B cell (primary cell): ENCODE measurements at regions not wholly inside any gene's neighbourhood (a gene's known extent, or its start where the extent isn't known, plus 50 kb on each side); places are given as distances from the start of the nearest gene placed in this dataset.

Source experiments
- ATAC-seq: fragments of 200-7000 bp; cut with Tn5 transposase; one replicate; pipeline ENCODE4 v1.10.0; 2021; ENCODE audit warnings: low read depth, mild to moderate bottlenecking, moderate number of reproducible peaks, moderate library complexity
- CTCF ChIA-PET: fragments of 350-600 bp; sonication (Branson Sonifier 250); formaldehyde crosslinking; loops from one replicate; lab custom pipeline; 2021; ENCODE audit warnings: antibody characterized with exemption, inconsistent platforms; lab: Charles Lee
- POLR2A ChIA-PET: fragments of 350-600 bp; sonication (Branson Sonifier 250); formaldehyde crosslinking; loops from one replicate; lab custom pipeline; 2021; ENCODE audit warnings: antibody characterized with exemption; lab: Charles Lee
- DNase-seq: peaks from one replicate; pipeline ENCODE4 v3.0.0; 2013
- H2AFZ ChIP-seq: 2 replicates; pipeline ENCODE4 v1.6.1; 2012; ENCODE audit warnings: mild to moderate bottlenecking, low read depth, low read length; ENCODE audit not compliant: insufficient read depth, poor library complexity, severe bottlenecking
- H3K27ac ChIP-seq, 2 donors: 1 replicate in 1 of 2; 2 replicates in 1 of 2; pipeline ENCODE4 v1.5.1; 2012 to 2013; ENCODE audit warnings: low read length in 2 of 2, mild to moderate bottlenecking in 2 of 2, moderate library complexity in 1 of 2
- H3K27me3 ChIP-seq, 4 experiments: fragments of 200-600 bp in 1 of 4; sonication (generic) in 1 of 4; replicated peaks in 1 of 4; 1 replicate in 2 of 4; 2 replicates in 2 of 4; pipeline versions ENCODE4 v1.6.1 to v1.7.0; 2013 to 2016; ENCODE audit warnings: low read length in 3 of 4, mild to moderate bottlenecking in 2 of 4, mixed read lengths in 1 of 4, moderate library complexity in 1 of 4; ENCODE audit not compliant: insufficient read depth in 4 of 4, control insufficient read depth in 3 of 4; ENCODE audit errors: control extremely low read depth in 1 of 4
- H3K36me3 ChIP-seq, 2 experiments: replicated peaks in 1 of 2; 1 replicate in 1 of 2; 2 replicates in 1 of 2; pipeline versions ENCODE4 v1.6.1 to v1.7.1; 2013; ENCODE audit warnings: low read length in 1 of 2; ENCODE audit not compliant: insufficient read depth in 2 of 2, control insufficient read depth in 1 of 2; ENCODE audit errors: control extremely low read depth in 1 of 2, extremely low read depth in 1 of 2
- H3K4me1 ChIP-seq, 2 donors: fragments of 200-600 bp in 1 of 2; sonication (generic) in 1 of 2; 1 replicate in 1 of 2; 2 replicates in 1 of 2; pipeline versions ENCODE4 v1.5.1 to v1.6.1; 2013 to 2017; ENCODE audit warnings: low read length in 2 of 2; ENCODE audit not compliant: control insufficient read depth in 2 of 2, insufficient read depth in 2 of 2
- H3K4me2 ChIP-seq: replicated peaks from 2 replicates; pipeline ENCODE3; 2012; ENCODE audit warnings: mild to moderate bottlenecking, low read depth, low read length; ENCODE audit not compliant: poor library complexity, severe bottlenecking
- H3K4me3 ChIP-seq, 5 experiments: fragments of 200-600 bp in 1 of 5; sonication (generic) in 1 of 5; 1 replicate in 3 of 5; 2 replicates in 2 of 5; pipeline versions ENCODE4 v1.5.1 to v1.7.0; 2011 to 2016; ENCODE audit warnings: low read length in 4 of 5, mild to moderate bottlenecking in 4 of 5, low read depth in 2 of 5, control low read depth in 1 of 5, moderate library complexity in 1 of 5; ENCODE audit not compliant: insufficient read depth in 1 of 5; ENCODE audit errors: control extremely low read depth in 1 of 5, extremely low read depth in 1 of 5
- H3K79me2 ChIP-seq: fragments of 200-600 bp; sonication (generic); one replicate; pipeline ENCODE4 v1.6.0; 2016; ENCODE audit warnings: low read length; ENCODE audit not compliant: control insufficient read depth, insufficient read depth
- H3K9ac ChIP-seq: fragments of 200-600 bp; sonication (generic); 2 replicates; pipeline ENCODE4 v1.6.1; 2017; ENCODE audit warnings: mild to moderate bottlenecking, low read length, moderate library complexity
- H3K9me3 ChIP-seq, 3 donors: one replicate each; pipeline versions ENCODE4 v1.6.1 to v1.7.1; 2013; ENCODE audit warnings: low read length in 2 of 3; ENCODE audit not compliant: control insufficient read depth in 2 of 3, insufficient read depth in 1 of 3; ENCODE audit errors: control extremely low read depth in 1 of 3
- H4K20me1 ChIP-seq: 2 replicates; pipeline ENCODE4 v1.6.0; 2012; ENCODE audit warnings: mild to moderate bottlenecking, low read length; ENCODE audit not compliant: insufficient read depth, control insufficient read depth, poor library complexity, severe bottlenecking
- H3K27ac Mint-ChIP-seq: one replicate; pipeline ENCODE4 v1.8.0; 2021; ENCODE audit warnings: mixed read lengths
- H3K27me3 Mint-ChIP-seq: one replicate; pipeline ENCODE4 v1.8.0; 2021; ENCODE audit warnings: mixed read lengths
- H3K4me1 Mint-ChIP-seq: one replicate; pipeline ENCODE4 v1.8.0; 2021; ENCODE audit warnings: mixed read lengths
- H3K4me3 Mint-ChIP-seq: one replicate; pipeline ENCODE4 v1.8.0; 2021; ENCODE audit warnings: mixed read lengths
- H3K9me3 Mint-ChIP-seq: one replicate; pipeline ENCODE4 v1.8.0; 2022; ENCODE audit warnings: mixed read lengths; ENCODE audit not compliant: insufficient read depth
- CTCF ChIP-seq: fragments of 200-600 bp; IDR thresholded peaks from one replicate; pipeline ENCODE4 v1.8.0; 2022; ENCODE audit warnings: antibody characterized with exemption, mild to moderate bottlenecking
- EZH2 ChIP-seq: IDR thresholded peaks from 2 replicates; pipeline ENCODE4 v1.6.1; 2012; ENCODE audit warnings: borderline replicate concordance, low read depth, mild to moderate bottlenecking, moderate library complexity, low read length; ENCODE audit not compliant: insufficient read depth, poor library complexity, severe bottlenecking
- WGBS: methylation state at CpG from one replicate; pipeline ENCODE4 v1.1.5; 2013; ENCODE audit warnings: missing lambda C conversion rate; ENCODE audit not compliant: insufficient coverage; 5-methylcytosine and 5-hydroxymethylcytosine counted together
- intact Hi-C: fragments of 100-400 bp; cut with micrococcal nuclease; formaldehyde crosslinking; loops from one replicate; pipeline ENCODE4 v1.10.0; 2022

- intact Hi-C loops = no loop called here
- no peaks in the 10 kb centered on the region for H4K20me1 ChIP-seq
- no peaks in the 10 kb centered on the region for H3K4me1 ChIP-seq
- no peak for DNase-seq
- H3K9me3 Mint-ChIP-seq = peaks cover 3% of the 10 kb centered on the region
- H3K36me3 ChIP-seq = no peaks in the 10 kb centered on the region
- H3K4me1 Mint-ChIP-seq = no peaks in the 10 kb centered on the region
- H2AFZ ChIP-seq = no peak overlapping the region
- CTCF ChIA-PET = no interaction called here
- no peak overlapping the region for H3K9ac ChIP-seq
- no peaks in the 10 kb centered on the region for H3K79me2 ChIP-seq
- H3K27ac ChIP-seq = no peak overlapping the region
- H3K27ac Mint-ChIP-seq = no peak overlapping the region
- H3K4me2 ChIP-seq = no peak overlapping the region
- WGBS = no CpG with 5 or more reads among the region's 2 CpGs
- no peak overlapping the region for H3K4me3 ChIP-seq
- peaks cover 0 to 3% (median 0%) of the 10 kb centered on the region in 3 donors for H3K9me3 ChIP-seq
- TF ChIP-seq CTCF (no peak), EZH2 (no peak)
- no peaks in the 10 kb centered on the region for H3K27me3 ChIP-seq
- no peak overlapping the region for H3K4me3 Mint-ChIP-seq
- no peaks in the 10 kb centered on the region for H3K27me3 Mint-ChIP-seq
- no peak for ATAC-seq
- POLR2A ChIA-PET = no interaction called here
Measured at GRCh38 chr13:53474878-53475277, 446.3 kb downstream of the OLFM4 start.

- Histone ChIP-seq H3K36me3 (no peaks in the 10 kb centered on the region), H3K4me2 (no peak overlapping the region), H3K9me3 (no peaks in the 10 kb centered on the region), H3K4me3 (no peak overlapping the region), H3K27me3 (no peaks in the 10 kb centered on the region), H4K20me1 (no peaks in the 10 kb centered on the region), H3K9ac (no peak overlapping the region), H3K4me1 (no peaks in the 10 kb centered on the region), H2AFZ (no peak overlapping the region), H3K27ac (no peak overlapping the region), H3K79me2 (no peaks in the 10 kb centered on the region)
- DNase-seq (no peak), ATAC-seq (no peak)
- Mint-ChIP-seq H3K9me3 (no peaks in the 10 kb centered on the region), H3K27me3 (no peaks in the 10 kb centered on the region), H3K4me3 (no peak overlapping the region), H3K27ac (no peak overlapping the region), H3K4me1 (no peaks in the 10 kb centered on the region)
- no peak for TF ChIP-seq CTCF
- TF ChIP-seq EZH2 = no peak
- intact Hi-C loops = no loop called here
- WGBS = 73% methylated on average over 3 of the region's 5 CpGs
- ChIA-PET CTCF (no interaction called here), POLR2A (no interaction called here)
Measured at GRCh38 chr13:53490752-53491151, 462.1 kb downstream of the OLFM4 start.
